ENCODE measurements at regions not wholly inside any gene's neighbourhood (a gene's known extent, or its start where the extent isn't known, plus 50 kb on each side); places are given as distances from the start of the nearest gene placed in this dataset.
A peak's percentile ranks its signal among the peaks of the same experiment; 100 is the strongest.

DNA sequence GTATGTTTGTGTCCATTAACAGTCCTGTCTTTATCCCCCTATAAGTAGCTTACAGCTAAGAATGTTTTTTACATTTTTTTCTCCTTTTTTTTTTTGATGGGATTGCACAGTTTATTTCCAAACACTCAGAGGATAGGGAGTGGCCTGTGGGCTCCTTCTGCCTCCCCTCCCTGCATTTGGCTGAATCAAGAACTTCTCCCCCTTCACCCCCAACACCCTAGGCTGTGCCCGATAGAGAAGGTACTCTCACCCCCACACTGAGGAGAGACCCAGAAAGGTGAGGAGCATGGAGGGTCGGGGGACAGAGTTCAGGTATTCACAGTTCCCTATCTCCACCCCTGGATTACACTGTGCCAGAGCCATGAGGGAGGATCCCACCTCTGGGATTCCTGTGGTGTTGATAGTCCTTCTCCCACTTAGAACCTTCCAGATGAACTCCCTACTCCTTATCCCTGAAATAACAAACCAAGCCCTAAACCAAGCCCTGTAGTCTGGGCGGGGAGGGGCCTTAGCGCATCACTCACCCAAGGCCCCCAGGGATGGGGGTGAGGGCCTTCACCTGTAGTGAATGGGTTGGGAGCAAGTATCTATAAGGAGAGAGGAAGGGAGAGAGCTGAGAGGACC, 97.1 kb downstream of the ADAMTS15 start:
- WGBS = 89% methylated on average over 4 of the region's 4 CpGs
- Histone ChIP-seq H3K27me3 (ENCODE audit: control insufficient read depth in 1 of 2, insufficient read depth in 1 of 2, low read length in 2 of 2) (peaks cover 0 to 6% of the 10 kb centered on the region in 2 experiments), H3K14ac (ENCODE audit: low read length in 2 of 2) (no peak overlapping the region), H2BK15ac (ENCODE audit: low read depth, poor library complexity, severe bottlenecking) (no peak overlapping the region), H3K27ac (ENCODE audit: low read length, poor library complexity, severe bottlenecking) (no peak overlapping the region), H4K8ac (ENCODE audit: low read length) (no peak overlapping the region), H2BK12ac (ENCODE audit: low read length in 2 of 2) (peak overlapping the region in 1 of 2 experiments; percentile 2), H3K23ac (ENCODE audit: low read length in 2 of 2) (no peak overlapping the region), H2AK5ac (ENCODE audit: low read length, severe bottlenecking) (no peak overlapping the region), H3K9me3 (ENCODE audit: control insufficient read depth, low read length) (no peaks in the 10 kb centered on the region), H2BK5ac (ENCODE audit: low read depth, low read length, poor library complexity, severe bottlenecking) (no peak overlapping the region), H3K4me2 (ENCODE audit: low read length, poor library complexity, severe bottlenecking) (no peak overlapping the region), H3K18ac (ENCODE audit: low read depth in 1 of 2, low read length in 2 of 2) (no peak overlapping the region), H3K36me3 (ENCODE audit: control insufficient read depth in 1 of 2, insufficient read depth in 2 of 2, low read depth in 1 of 2, low read length in 2 of 2) (no peaks in the 10 kb centered on the region), H3K9ac (ENCODE audit: low read length) (no peak overlapping the region), H2BK120ac (ENCODE audit: low read depth, low read length) (no peak overlapping the region), H4K91ac (ENCODE audit: low read length) (no peak overlapping the region), H3K4me3 (ENCODE audit: insufficient read depth in 1 of 2, low read depth in 1 of 2, low read length in 2 of 2) (no peak overlapping the region), H3K4me1 (ENCODE audit: control insufficient read depth, insufficient read depth, low read depth, low read length) (peaks cover 4% of the 10 kb centered on the region), H2AFZ (ENCODE audit: low read depth, low read length) (no peak overlapping the region), H3K4ac (ENCODE audit: low read depth in 1 of 2, low read length in 2 of 2) (no peak overlapping the region), H3K79me1 (replicated peaks; ENCODE audit: low read length, poor library complexity, severe bottlenecking) (no peaks in the 10 kb centered on the region)
- no peak for DNase-seq

DNA sequence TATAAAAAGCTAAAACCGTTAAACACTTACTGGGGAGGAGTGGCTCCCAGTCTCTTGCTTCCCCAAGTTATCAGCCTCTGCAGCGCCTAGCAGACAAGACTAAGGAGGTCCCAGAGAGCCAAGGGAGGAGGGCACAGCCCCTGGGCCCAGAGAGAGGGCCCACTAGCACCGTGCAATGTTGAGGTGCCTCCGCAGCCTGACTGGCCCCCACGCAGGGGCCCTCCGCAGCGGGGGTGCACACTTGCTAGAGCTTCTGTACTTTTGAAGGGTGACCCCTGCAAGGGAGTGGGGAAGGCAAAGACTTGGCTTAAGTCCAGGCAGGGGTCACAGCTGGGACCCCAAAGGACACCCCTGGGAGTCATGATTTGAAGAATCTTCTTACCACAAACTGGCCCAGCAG, 98.0 kb downstream of the ADAMTS15 start:
- H2BK12ac ChIP-seq (ENCODE audit: low read length in 2 of 2) = no peak overlapping the region
- no peak overlapping the region for H3K27ac ChIP-seq (ENCODE audit: low read length, poor library complexity, severe bottlenecking)
- no peak overlapping the region for H3K9ac ChIP-seq (ENCODE audit: low read length)
- no peak overlapping the region for H3K4me3 ChIP-seq (ENCODE audit: insufficient read depth in 1 of 2, low read depth in 1 of 2, low read length in 2 of 2)
- peaks cover 0 to 6% of the 10 kb centered on the region in 2 experiments for H3K27me3 ChIP-seq (ENCODE audit: control insufficient read depth in 1 of 2, insufficient read depth in 1 of 2, low read length in 2 of 2)
- H3K9me3 ChIP-seq (ENCODE audit: control insufficient read depth, low read length) = no peaks in the 10 kb centered on the region
- H4K91ac ChIP-seq (ENCODE audit: low read length) = no peak overlapping the region
- H3K4ac ChIP-seq (ENCODE audit: low read depth in 1 of 2, low read length in 2 of 2) = no peak overlapping the region
- H2BK5ac ChIP-seq (ENCODE audit: low read depth, low read length, poor library complexity, severe bottlenecking) = no peak overlapping the region
- H3K18ac ChIP-seq (ENCODE audit: low read depth in 1 of 2, low read length in 2 of 2) = no peak overlapping the region
- peaks cover 4% of the 10 kb centered on the region for H3K4me1 ChIP-seq (ENCODE audit: control insufficient read depth, insufficient read depth, low read depth, low read length)
- no peak overlapping the region for H3K14ac ChIP-seq (ENCODE audit: low read length in 2 of 2)
- H2AFZ ChIP-seq (ENCODE audit: low read depth, low read length) = no peak overlapping the region
- H3K4me2 ChIP-seq (ENCODE audit: low read length, poor library complexity, severe bottlenecking) = no peak overlapping the region
- H3K79me1 ChIP-seq (replicated peaks; ENCODE audit: low read length, poor library complexity, severe bottlenecking) = no peaks in the 10 kb centered on the region
- H4K8ac ChIP-seq (ENCODE audit: low read length) = no peak overlapping the region
- H3K36me3 ChIP-seq (ENCODE audit: control insufficient read depth in 1 of 2, insufficient read depth in 2 of 2, low read depth in 1 of 2, low read length in 2 of 2) = no peaks in the 10 kb centered on the region
- no peak overlapping the region for H2BK15ac ChIP-seq (ENCODE audit: low read depth, poor library complexity, severe bottlenecking)
- 91% methylated on average over 7 of the region's 7 CpGs for WGBS
- H3K23ac ChIP-seq (ENCODE audit: low read length in 2 of 2) = no peak overlapping the region
- H2AK5ac ChIP-seq (ENCODE audit: low read length, severe bottlenecking) = no peak overlapping the region
- no peak for DNase-seq
- no peak overlapping the region for H2BK120ac ChIP-seq (ENCODE audit: low read depth, low read length)

DNA sequence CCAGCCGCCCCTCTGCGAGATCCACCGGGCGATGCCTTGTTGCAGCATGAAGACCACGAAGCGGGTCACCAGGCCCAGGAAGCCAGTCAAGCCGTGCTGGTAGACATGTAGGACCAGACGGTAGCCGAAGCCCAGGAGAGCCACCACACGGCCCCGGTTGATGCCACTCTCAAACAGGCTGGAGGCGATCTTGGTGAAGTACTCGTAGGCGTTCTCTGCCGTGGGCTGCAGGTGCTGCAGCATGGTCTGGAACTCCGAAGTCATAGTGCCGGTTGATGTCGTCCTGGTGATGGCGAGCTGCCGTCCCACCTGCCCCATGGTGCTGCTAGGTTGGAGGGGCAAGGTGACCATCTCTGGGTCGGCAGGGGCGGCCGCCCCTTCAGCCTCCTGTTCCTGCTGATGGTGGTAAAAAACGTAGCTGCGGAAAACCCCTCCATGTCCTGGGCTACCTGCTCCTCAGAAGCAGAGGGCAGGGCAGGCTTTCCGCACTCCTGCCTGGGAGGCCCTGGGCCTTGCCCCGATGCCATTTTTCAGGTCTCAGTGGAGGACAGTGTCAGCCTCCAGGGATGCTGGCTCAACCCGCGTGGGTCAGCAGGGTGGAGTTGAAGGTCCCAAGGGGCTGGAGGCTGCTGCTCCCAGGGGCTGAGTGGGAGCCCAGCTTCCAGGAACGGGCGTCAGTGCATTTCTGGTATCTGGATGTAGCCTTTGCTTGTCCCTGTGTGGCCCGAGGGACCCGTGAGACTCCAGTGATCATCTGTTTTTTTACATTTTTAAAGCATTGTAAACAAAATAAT, 98.7 kb downstream of the ADAMTS15 start:
- Histone ChIP-seq H2BK5ac (ENCODE audit: low read depth, low read length, poor library complexity, severe bottlenecking) (no peak overlapping the region), H3K18ac (ENCODE audit: low read depth in 1 of 2, low read length in 2 of 2) (no peak overlapping the region), H2BK12ac (ENCODE audit: low read length in 2 of 2) (peak overlapping the region in 1 of 2 experiments; percentile 21), H2BK15ac (ENCODE audit: low read depth, poor library complexity, severe bottlenecking) (peak overlapping the region; percentile 74), H3K79me1 (replicated peaks; ENCODE audit: low read length, poor library complexity, severe bottlenecking) (no peaks in the 10 kb centered on the region), H3K4ac (ENCODE audit: low read depth in 1 of 2, low read length in 2 of 2) (no peak overlapping the region), H4K91ac (ENCODE audit: low read length) (no peak overlapping the region), H3K4me1 (ENCODE audit: control insufficient read depth, insufficient read depth, low read depth, low read length) (peaks cover 4% of the 10 kb centered on the region), H2BK120ac (ENCODE audit: low read depth, low read length) (no peak overlapping the region), H4K8ac (ENCODE audit: low read length) (no peak overlapping the region), H3K4me2 (ENCODE audit: low read length, poor library complexity, severe bottlenecking) (no peak overlapping the region), H2AK5ac (ENCODE audit: low read length, severe bottlenecking) (no peak overlapping the region), H3K27ac (ENCODE audit: low read length, poor library complexity, severe bottlenecking) (no peak overlapping the region), H3K27me3 (ENCODE audit: control insufficient read depth in 1 of 2, insufficient read depth in 1 of 2, low read length in 2 of 2) (peaks cover 0 to 6% of the 10 kb centered on the region in 2 experiments), H3K4me3 (ENCODE audit: insufficient read depth in 1 of 2, low read depth in 1 of 2, low read length in 2 of 2) (peak overlapping the region in 1 of 2 experiments; percentile 10), H3K36me3 (ENCODE audit: control insufficient read depth in 1 of 2, insufficient read depth in 2 of 2, low read depth in 1 of 2, low read length in 2 of 2) (no peaks in the 10 kb centered on the region), H3K23ac (ENCODE audit: low read length in 2 of 2) (no peak overlapping the region), H3K9ac (ENCODE audit: low read length) (no peak overlapping the region), H3K9me3 (ENCODE audit: control insufficient read depth, low read length) (no peaks in the 10 kb centered on the region), H3K14ac (ENCODE audit: low read length in 2 of 2) (no peak overlapping the region), H2AFZ (ENCODE audit: low read depth, low read length) (no peak overlapping the region)
- WGBS = 97% methylated on average over 31 of the region's 33 CpGs
- DNase-seq = no peak

DNA sequence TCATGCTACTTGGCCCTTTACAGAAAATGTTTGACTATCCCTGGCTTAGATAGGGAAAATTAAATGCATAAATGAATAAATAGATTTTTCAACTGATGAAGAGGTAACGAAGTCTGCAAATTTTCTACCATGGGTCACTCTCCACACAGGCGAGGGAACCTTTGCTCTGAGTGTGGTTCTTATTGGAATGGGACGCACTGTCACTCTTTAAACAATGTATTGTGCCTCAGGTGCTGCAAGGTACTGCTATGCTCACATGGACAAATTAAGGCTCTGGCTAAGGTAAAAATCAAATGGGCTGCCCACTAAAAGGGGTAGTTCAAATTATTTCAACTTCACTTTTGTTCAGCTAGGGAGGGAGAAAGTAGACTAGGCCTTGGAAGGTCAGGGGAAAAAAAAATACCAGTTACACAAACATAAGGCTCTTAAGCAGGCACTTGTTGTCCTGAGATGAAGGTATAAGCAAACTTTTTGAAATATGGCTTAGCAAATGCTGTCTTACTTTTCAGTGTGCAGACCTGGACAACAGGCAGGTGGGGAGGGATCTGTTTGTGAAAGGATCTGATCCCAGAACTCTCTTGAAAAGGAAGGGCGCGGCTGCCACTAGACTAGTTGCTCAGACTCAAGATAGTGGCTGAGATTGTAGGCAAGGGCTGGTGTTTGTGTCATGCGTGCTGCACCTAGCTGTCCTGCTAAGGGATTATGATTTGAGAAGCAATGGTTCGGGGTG, 99.5 kb downstream of the ADAMTS15 start:
- Histone ChIP-seq H3K23ac (ENCODE audit: low read length in 2 of 2) (peak overlapping the region in 1 of 2 experiments; percentile 1), H2AFZ (ENCODE audit: low read depth, low read length) (no peak overlapping the region), H2BK12ac (ENCODE audit: low read length in 2 of 2) (no peak overlapping the region), H3K14ac (ENCODE audit: low read length in 2 of 2) (peak overlapping the region in 1 of 2 experiments; percentile 68), H3K18ac (ENCODE audit: low read depth in 1 of 2, low read length in 2 of 2) (peak overlapping the region in 1 of 2 experiments; percentile 49), H3K27me3 (ENCODE audit: control insufficient read depth in 1 of 2, insufficient read depth in 1 of 2, low read length in 2 of 2) (peaks cover 0 to 6% of the 10 kb centered on the region in 2 experiments), H4K91ac (ENCODE audit: low read length) (no peak overlapping the region), H3K79me1 (replicated peaks; ENCODE audit: low read length, poor library complexity, severe bottlenecking) (no peaks in the 10 kb centered on the region), H3K4me1 (ENCODE audit: control insufficient read depth, insufficient read depth, low read depth, low read length) (peaks cover 4% of the 10 kb centered on the region), H3K27ac (ENCODE audit: low read length, poor library complexity, severe bottlenecking) (no peak overlapping the region), H3K9ac (ENCODE audit: low read length) (no peak overlapping the region), H3K36me3 (ENCODE audit: control insufficient read depth in 1 of 2, insufficient read depth in 2 of 2, low read depth in 1 of 2, low read length in 2 of 2) (no peaks in the 10 kb centered on the region), H3K4me3 (ENCODE audit: insufficient read depth in 1 of 2, low read depth in 1 of 2, low read length in 2 of 2) (no peak overlapping the region), H4K8ac (ENCODE audit: low read length) (no peak overlapping the region), H3K4me2 (ENCODE audit: low read length, poor library complexity, severe bottlenecking) (no peak overlapping the region), H2AK5ac (ENCODE audit: low read length, severe bottlenecking) (no peak overlapping the region), H2BK15ac (ENCODE audit: low read depth, poor library complexity, severe bottlenecking) (peak overlapping the region; percentile 9), H3K4ac (ENCODE audit: low read depth in 1 of 2, low read length in 2 of 2) (no peak overlapping the region), H3K9me3 (ENCODE audit: control insufficient read depth, low read length) (no peaks in the 10 kb centered on the region), H2BK120ac (ENCODE audit: low read depth, low read length) (no peak overlapping the region), H2BK5ac (ENCODE audit: low read depth, low read length, poor library complexity, severe bottlenecking) (no peak overlapping the region)
- 87% methylated on average over 7 of the region's 7 CpGs for WGBS
- no peak for DNase-seq
